Esophagus muscularis mucosa (tissue), 4 donors: ENCODE measurements at regions not wholly inside any gene's neighbourhood (a gene's known extent, or its start where the extent isn't known, plus 50 kb on each side); places are given as distances from the start of the nearest gene placed in this dataset.

Experiments used
- CTCF ChIP-seq, 3 experiments: fragments of 200-600 bp in 2 of 3; fragments of 450-650 bp in 1 of 3; sonication (generic) in 2 of 3; IDR thresholded peaks; one replicate each; pipeline ENCODE4 v1.5.1; 2017 to 2019; ENCODE audit warnings: antibody characterized with exemption in 3 of 3, mild to moderate bottlenecking in 2 of 3, moderate library complexity in 1 of 3
- EP300 ChIP-seq: sonication (generic); formaldehyde crosslinking; IDR thresholded peaks from one replicate; pipeline ENCODE4 v1.6.1; 2017; ENCODE audit warnings: antibody characterized with exemption
- POLR2A ChIP-seq: fragments of 450-650 bp; IDR thresholded peaks from one replicate; pipeline ENCODE4 v1.6.1; 2017; ENCODE audit warnings: antibody characterized with exemption, moderate library complexity, mild to moderate bottlenecking, low read depth

GRCh38 chr12:42015051-42015461 is 129.6 kb downstream of the GXYLT1 start:
- TF ChIP-seq EP300 (no peak), CTCF (IDR thresholded peaks at IDR 0.05) (no peak), POLR2A (no peak)
